HG03064 (cell line): ENCODE measurements at regions not wholly inside any gene's neighbourhood (a gene's known extent, or its start where the extent isn't known, plus 50 kb on each side); places are given as distances from the start of the nearest gene placed in this dataset.

ENCODE experiments used
- ATAC-seq: cut with Tn5 transposase; IDR thresholded peaks from one replicate; pipeline ENCODE4 v1.9.1; 2021; ENCODE audit warnings: low read depth; ENCODE audit not compliant: unreplicated experiment

DNA sequence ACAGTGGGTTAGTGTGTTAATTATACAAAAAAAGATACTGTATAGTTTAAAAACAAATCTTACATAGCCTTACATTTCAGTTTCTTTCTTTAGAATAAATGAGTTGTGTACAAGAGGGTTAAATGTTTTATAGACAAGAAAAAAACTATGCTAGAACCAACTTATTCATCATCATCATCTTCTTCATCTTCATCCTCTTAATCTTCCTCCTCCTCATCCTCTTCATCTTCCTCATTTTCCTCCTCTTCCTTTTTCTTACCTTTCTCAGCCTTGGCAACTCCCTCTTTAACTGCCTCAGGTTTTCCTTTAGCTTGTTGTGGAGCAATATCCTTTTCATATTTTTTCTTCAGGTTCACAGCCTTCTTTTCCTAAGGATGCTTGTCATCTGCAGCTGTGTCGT lies 53.7 kb downstream of the RPS12 start:
- ATAC-seq, result no peak

DNA sequence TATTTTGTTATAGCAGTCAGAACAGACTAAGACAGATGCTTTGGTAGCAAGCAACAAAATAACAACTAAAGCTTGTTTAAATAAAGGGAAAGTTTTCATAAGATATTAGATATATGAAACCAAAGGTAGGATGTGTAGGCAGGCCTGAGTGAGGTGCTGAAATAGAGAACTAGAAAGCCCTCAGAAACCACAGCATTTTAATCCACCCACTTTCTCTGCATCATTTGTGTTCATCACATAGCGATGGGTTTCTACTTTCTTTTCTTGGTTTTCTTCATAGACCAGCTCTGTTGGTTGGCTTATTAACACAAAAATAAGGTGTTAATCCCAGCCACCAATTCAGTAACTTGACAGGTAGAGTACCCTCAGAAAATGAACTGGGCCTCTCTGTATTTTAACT lies 58.6 kb downstream of the RPS12 start:
- ATAC-seq, result peak; percentile 99

GRCh38 chr6:132877003-132877402 lies 62.6 kb downstream of the RPS12 start:
- ATAC-seq, result no peak

DNA sequence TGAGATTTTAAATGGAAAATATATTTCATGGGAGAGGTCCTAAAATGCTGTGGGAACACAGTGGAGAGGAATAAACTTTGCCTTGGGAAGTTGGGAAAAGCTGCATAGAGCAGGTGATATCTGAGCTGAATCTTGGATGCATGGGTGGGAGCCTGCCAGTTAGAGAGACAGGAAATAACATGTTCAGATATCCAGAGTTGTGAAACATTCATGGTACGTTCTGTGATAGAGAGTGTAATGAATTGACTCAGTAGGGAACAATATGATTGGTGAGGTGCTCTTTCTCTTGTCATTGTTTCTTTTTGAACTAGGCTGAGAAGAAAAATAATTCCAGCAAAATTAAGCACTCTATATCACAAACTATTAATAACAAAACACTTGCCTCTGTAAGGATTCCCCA lies 72.8 kb downstream of the RPS12 start:
- no peak for ATAC-seq

DNA sequence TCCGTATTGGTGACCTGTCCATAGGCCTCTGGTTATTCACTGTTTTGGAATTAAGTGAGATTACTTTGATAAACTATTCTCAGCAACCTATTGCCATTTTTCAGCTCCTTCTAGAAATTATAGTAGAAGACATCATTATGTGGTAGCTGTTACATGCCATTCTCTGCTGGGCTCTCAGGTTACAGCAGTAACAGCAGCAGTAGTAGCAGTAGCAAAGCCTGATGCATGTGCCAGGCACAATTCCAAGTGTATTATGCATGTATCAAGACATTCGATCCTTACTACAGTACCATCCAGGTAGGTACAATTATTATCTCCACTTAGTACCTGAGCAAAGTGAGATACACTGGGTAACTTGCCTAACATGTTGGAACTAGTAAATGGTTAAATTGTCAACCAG lies 74.3 kb downstream of the RPS12 start:
- ATAC-seq, result no peak

DNA sequence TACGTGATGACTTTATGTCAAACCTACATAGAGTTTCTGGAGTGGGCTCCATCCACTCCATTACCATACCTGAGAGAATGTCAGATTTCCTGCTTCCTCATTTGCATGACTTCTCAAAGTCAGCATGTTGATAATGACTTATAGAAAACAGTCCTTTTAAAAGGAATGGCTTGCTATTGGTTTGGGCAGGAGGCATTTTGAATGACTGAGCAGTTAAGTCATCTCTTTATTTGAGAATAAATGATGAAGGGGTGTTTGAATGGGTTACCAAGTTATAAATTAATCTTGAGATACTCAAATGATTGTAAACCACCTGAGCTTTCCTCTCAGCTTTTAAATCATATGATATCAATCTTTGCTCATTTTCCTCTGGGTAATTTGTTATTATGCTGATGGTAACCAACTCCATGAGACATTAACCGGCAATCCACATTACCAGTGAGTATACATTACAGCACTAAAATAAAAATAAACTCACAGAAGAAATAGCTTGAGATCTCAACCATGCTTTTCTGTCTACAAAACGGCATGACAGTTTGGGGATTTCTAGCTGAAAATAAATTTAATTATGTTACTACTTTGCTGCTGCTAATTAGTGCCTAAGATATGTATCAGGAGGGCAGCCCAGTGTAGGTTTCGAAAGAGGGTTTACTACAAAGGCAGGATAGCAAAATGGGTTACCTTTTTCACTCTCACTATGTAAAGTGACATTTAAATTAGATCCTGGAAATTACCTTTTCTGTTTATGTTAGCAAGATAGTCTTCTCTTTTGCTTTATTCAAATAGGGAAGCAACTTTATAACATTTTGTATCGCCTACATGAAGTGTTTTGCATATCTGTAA lies 78.8 kb downstream of the RPS12 start:
- ATAC-seq, result no peak

GRCh38 chr6:132893772-132894490 lies 79.6 kb downstream of the RPS12 start:
- no peak for ATAC-seq

GRCh38 chr6:132898376-132898775 lies 84.0 kb downstream of the RPS12 start:
- no peak for ATAC-seq

DNA sequence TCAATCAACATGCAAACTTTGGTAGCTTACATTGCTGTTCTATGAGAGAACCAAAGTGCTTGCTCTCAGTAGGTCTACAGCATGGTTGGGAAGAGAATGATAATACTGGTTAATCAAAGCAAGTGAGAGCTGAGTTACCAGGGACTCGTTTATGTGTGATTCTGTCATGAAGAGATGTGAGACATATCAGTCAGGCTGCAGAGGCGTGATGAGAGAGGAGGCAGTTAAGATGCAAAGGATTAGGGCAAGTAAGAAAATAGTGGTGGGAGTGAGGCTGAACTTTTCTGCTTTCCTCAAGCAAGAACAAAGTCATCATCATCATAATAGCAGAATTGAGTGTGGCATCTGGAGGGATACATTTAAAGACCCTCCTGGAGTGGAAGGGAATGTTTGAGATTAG lies 86.5 kb downstream of the RPS12 start:
- no peak for ATAC-seq

DNA sequence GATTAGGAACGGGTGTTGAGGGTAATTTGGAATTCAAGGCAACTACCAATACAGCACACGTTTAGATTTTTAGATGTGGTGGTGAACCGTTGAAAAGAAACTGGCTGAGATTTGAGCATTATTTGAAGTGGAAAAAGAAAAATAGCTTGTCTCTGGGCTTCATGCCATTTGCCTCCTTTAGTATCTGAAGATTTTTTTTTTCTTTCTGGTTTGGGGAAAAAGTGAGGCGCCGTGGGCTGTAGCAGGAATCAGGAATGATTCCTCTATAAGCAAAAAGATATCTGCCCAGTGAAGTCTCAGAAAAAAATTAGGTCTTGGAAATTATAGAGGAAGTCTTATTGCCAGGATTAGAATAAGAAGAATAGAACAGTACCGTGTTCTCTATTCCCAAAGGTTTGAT lies 88.5 kb downstream of the RPS12 start:
- no peak for ATAC-seq

DNA sequence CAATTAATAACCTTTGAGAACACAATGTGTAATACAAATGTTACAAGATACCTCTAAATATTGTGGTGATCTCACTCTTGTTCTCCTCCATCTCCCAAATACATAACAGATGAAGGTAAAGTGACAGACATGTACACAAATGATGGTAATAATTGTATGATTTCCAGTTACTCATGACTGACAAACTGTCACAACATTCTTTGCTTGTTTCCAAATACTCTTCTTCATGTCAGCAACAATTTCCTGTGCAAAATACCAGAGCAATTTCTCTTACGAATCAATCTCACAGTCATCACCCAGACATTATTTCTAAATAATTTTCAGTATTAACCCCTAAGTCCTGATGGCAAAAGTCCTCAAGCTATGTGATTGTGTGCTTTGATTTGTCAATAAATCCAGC lies 92.9 kb downstream of the RPS12 start:
- ATAC-seq, result no peak

- ATAC-seq, result no peak
Measured at GRCh38 chr6:132907914-132908313, 93.5 kb downstream of the RPS12 start.

- no peak for ATAC-seq
Measured at GRCh38 chr6:132909742-132910141, 95.4 kb downstream of the RPS12 start.

GRCh38 chr6:132910759-132911158 lies 96.4 kb downstream of the RPS12 start:
- ATAC-seq, result no peak

DNA sequence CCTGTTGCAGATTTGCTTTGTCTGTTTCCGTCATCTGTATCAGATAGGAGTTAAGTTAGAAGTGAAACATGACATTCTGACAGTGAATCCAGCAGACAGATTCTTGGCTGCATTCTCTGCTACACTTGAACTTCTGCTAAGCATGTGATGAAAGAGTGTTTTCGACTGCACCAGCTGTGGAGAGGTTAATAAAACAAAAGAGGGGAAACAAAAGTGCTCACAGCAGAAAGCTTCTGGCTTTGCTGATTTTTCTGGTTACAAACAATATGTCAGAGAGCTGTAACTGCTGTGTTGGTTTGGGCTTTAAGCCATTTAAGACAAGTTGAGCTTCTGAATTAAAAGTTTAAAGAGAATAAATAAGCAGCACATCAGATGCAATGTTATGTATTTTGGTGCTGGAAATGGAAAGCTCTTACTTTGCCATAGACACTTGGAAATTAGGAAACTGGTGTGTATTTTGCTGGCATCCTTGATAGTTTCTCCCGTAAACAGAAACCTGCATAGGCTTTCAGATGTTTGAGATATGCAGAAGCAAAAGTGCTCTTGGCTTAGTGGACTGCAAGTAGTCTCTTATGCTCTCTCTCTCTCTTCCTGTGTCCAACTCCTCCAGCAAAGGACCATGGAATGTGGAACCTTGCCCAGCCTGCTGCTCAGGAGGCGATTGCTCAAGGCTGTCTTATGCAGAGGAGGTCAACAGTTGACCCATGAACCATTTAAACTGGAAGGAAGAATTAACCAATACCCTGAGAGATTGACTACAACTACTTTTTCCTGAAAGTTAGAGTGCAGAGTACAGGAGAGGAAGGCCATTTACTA lies 104.9 kb downstream of the RPS12 start:
- ATAC-seq, result no peak

DNA sequence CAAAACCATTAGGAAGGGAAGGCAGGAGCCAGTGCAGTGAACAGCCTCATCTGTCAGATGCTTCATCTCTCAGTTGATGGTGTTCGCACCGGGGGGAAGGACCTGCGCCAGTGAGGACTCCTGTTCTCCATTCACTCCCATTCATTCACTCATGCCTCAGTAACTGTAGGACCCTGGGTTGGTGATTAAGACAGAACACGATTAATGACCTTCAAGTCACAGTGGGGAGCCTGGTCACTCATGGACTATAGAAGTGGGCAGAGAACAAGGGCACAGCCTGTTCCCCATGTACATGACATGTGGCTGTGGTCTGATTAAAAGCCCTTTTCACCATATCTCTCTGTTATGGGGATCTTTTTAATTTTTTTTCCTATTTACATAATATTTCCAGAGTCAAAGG lies 113.3 kb downstream of the RPS12 start:
- ATAC-seq, result no peak

DNA sequence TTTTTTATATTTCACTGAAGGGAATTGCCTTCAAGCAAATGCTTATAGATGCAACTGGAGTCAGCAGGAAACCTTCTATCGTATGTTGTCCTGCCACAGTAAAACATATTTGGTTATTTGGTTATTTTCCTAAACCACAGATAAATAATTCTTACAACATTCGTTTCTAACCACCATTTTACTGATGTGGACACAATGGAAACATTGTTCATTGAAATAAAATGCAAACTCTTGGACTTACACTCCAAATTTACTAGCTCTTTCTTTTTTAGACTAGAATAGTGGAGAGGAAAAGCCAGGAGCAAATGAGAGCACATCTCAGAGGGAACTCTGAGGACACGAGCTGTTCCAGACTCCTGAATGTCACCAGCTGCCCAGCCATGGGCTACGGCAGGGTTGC lies 114.8 kb downstream of the RPS12 start:
- no peak for ATAC-seq

GRCh38 chr6:132931313-132931712 lies 116.9 kb downstream of the RPS12 start:
- ATAC-seq, result no peak

GRCh38 chr6:132931936-132932514 lies 117.7 kb downstream of the RPS12 start:
- no peak for ATAC-seq

GRCh38 chr6:132932588-132932987 lies 118.2 kb downstream of the RPS12 start:
- ATAC-seq, result no peak

DNA sequence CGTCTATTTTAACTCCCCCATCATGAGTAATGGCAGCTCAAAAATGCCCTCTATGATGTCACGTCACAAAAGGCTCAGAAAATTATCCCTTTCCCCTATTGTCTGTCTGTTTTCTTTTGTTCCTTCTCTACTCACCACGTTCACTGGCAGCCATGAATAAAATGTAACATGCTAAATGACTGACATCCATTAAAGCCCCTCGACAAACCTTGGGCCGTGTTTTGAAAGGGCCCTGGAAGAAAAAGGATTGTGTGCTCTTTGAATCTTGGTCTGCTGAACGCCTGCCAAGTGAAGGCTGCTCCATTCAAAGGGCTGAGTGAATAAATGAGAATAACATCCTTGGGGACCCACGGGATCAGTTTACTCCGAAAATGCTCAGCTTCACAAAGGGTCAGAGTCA lies 118.7 kb downstream of the RPS12 start:
- no peak for ATAC-seq
